Vagina (tissue), 2 donors: ENCODE measurements at regions not wholly inside any gene's neighbourhood (a gene's known extent, or its start where the extent isn't known, plus 50 kb on each side); places are given as distances from the start of the nearest gene placed in this dataset.

ENCODE experiments used
- DNase-seq, 2 donors: peaks; one replicate each; pipeline ENCODE4 v3.0.0-alpha.2; 2017; ENCODE audit errors: extremely low spot score in 2 of 2
- H3K27ac ChIP-seq: fragments of 200-600 bp; sonication (generic); one replicate; pipeline ENCODE4 v1.5.1; 2019
- H3K27me3 ChIP-seq: fragments of 200-600 bp; sonication (generic); one replicate; pipeline ENCODE4 v1.5.1; 2019
- H3K36me3 ChIP-seq, 2 donors: fragments of 200-600 bp; sonication (generic); one replicate each; pipeline ENCODE4 v1.5.1; 2017 to 2019
- H3K4me1 ChIP-seq: fragments of 200-600 bp; sonication (generic); one replicate; pipeline ENCODE4 v1.5.1; 2019
- H3K4me3 ChIP-seq, 2 donors: fragments of 200-600 bp; sonication (generic); 1 replicate in 1 of 2; 2 replicates in 1 of 2; pipeline ENCODE4 v1.5.1; 2016 to 2019
- H3K9me3 ChIP-seq: fragments of 200-600 bp; sonication (generic); one replicate; pipeline ENCODE4 v1.5.1; 2019
- POLR2A ChIP-seq, 2 donors: fragments of 450-650 bp; IDR thresholded peaks; one replicate each; pipeline ENCODE4 v1.6.1; 2017; ENCODE audit warnings: antibody characterized with exemption in 2 of 2, mild to moderate bottlenecking in 2 of 2, moderate library complexity in 2 of 2
- POLR2AphosphoS5 ChIP-seq, 2 donors: sonication (generic); formaldehyde crosslinking; IDR thresholded peaks; one replicate each; pipeline ENCODE4 v1.9.0; 2017; ENCODE audit warnings: antibody characterized with exemption in 2 of 2, mild to moderate bottlenecking in 2 of 2, low read depth in 1 of 2; ENCODE audit not compliant: insufficient read depth in 1 of 2
- intact Hi-C: fragments of 100-400 bp; cut with DNase I; formaldehyde crosslinking; loops from one replicate; pipeline ENCODE4 v1.15.1; 2023
- TF ChIP-seq, protein P1 (sequence below), 3 experiments: fragments of 450-650 bp in 2 of 3; fragments of 200-600 bp in 1 of 3; sonication (generic) in 1 of 3; IDR thresholded peaks; one replicate each; pipeline ENCODE4 v1.5.1; 2017 to 2019; ENCODE audit warnings: antibody characterized with exemption in 3 of 3, mild to moderate bottlenecking in 2 of 3, moderate library complexity in 2 of 3

GRCh38 chr7:96532428-96532935 is 177.2 kb downstream of the SEM1 start:
- Histone ChIP-seq H3K36me3 (no peaks in the 10 kb centered on the region), H3K9me3 (no peaks in the 10 kb centered on the region), H3K27me3 (no peaks in the 10 kb centered on the region), H3K4me1 (no peaks in the 10 kb centered on the region), H3K4me3 (no peak overlapping the region), H3K27ac (no peak overlapping the region)
- DNase-seq, result no peak
- TF ChIP-seq POLR2A (IDR thresholded peaks at IDR 0.05) (no peak), POLR2AphosphoS5 (IDR thresholded peaks at IDR 0.05; ENCODE audit: insufficient read depth in 1 of 2, low read depth in 1 of 2) (no peak)
- TF ChIP-seq, protein P1, sequence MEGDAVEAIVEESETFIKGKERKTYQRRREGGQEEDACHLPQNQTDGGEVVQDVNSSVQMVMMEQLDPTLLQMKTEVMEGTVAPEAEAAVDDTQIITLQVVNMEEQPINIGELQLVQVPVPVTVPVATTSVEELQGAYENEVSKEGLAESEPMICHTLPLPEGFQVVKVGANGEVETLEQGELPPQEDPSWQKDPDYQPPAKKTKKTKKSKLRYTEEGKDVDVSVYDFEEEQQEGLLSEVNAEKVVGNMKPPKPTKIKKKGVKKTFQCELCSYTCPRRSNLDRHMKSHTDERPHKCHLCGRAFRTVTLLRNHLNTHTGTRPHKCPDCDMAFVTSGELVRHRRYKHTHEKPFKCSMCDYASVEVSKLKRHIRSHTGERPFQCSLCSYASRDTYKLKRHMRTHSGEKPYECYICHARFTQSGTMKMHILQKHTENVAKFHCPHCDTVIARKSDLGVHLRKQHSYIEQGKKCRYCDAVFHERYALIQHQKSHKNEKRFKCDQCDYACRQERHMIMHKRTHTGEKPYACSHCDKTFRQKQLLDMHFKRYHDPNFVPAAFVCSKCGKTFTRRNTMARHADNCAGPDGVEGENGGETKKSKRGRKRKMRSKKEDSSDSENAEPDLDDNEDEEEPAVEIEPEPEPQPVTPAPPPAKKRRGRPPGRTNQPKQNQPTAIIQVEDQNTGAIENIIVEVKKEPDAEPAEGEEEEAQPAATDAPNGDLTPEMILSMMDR (IDR thresholded peaks at IDR 0.05), result no peak
- intact Hi-C loops, result no loop called here

GRCh38 chr7:96531331-96531730 is 178.3 kb downstream of the SEM1 start:
- Histone ChIP-seq H3K27ac (no peak overlapping the region), H3K4me3 (no peak overlapping the region), H3K27me3 (no peaks in the 10 kb centered on the region), H3K9me3 (no peaks in the 10 kb centered on the region), H3K36me3 (no peaks in the 10 kb centered on the region), H3K4me1 (no peaks in the 10 kb centered on the region)
- intact Hi-C loops, result no loop called here
- no peak for TF ChIP-seq POLR2A (IDR thresholded peaks at IDR 0.05)
- TF ChIP-seq, protein P1 (IDR thresholded peaks at IDR 0.05), result no peak
- no peak for TF ChIP-seq POLR2AphosphoS5 (IDR thresholded peaks at IDR 0.05; ENCODE audit: insufficient read depth in 1 of 2, low read depth in 1 of 2)
- no peak for DNase-seq

- no peak for DNase-seq
- Histone ChIP-seq H3K9me3 (no peaks in the 10 kb centered on the region), H3K4me3 (no peak overlapping the region), H3K4me1 (no peaks in the 10 kb centered on the region), H3K36me3 (no peaks in the 10 kb centered on the region), H3K27me3 (no peaks in the 10 kb centered on the region), H3K27ac (no peak overlapping the region)
- TF ChIP-seq POLR2A (IDR thresholded peaks at IDR 0.05) (no peak), POLR2AphosphoS5 (IDR thresholded peaks at IDR 0.05; ENCODE audit: insufficient read depth in 1 of 2, low read depth in 1 of 2) (no peak)
- TF ChIP-seq, protein P1 (IDR thresholded peaks at IDR 0.05), result no peak
- intact Hi-C loops, result no loop called here
Observed at GRCh38 chr7:96530786-96531185, 178.9 kb downstream of the SEM1 start.

GRCh38 chr7:96527133-96527827 is 182.4 kb downstream of the SEM1 start:
- Histone ChIP-seq H3K27ac (no peak overlapping the region), H3K9me3 (no peaks in the 10 kb centered on the region), H3K27me3 (no peaks in the 10 kb centered on the region), H3K4me3 (no peak overlapping the region), H3K36me3 (no peaks in the 10 kb centered on the region), H3K4me1 (no peaks in the 10 kb centered on the region)
- intact Hi-C loops, result no loop called here
- DNase-seq, result no peak
- TF ChIP-seq POLR2A (IDR thresholded peaks at IDR 0.05), result no peak
- TF ChIP-seq, protein P1 (IDR thresholded peaks at IDR 0.05), result no peak
- no peak for TF ChIP-seq POLR2AphosphoS5 (IDR thresholded peaks at IDR 0.05; ENCODE audit: insufficient read depth in 1 of 2, low read depth in 1 of 2)

DNA sequence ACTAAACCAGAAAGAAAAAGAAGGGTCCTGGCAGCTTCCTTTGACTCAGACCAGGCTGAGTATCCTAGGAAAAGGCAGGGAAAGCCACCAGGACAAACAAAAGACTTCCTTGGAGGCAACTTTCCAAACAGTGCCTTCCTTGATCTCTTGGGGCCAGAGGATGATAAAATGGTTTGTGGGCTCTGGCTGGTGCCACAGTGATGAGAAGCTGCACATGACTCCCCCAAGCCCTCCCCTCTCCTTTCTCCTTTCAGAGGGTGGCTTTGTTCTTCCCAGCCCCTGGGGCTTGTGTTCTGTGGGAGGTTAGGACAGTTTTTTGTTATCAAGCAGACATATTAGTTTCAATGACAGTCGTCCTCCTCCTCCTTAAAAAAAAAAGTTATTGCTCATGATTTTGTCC is 183.2 kb downstream of the SEM1 start:
- no peaks in the 10 kb centered on the region for H3K9me3 ChIP-seq
- H3K27me3 ChIP-seq, result no peaks in the 10 kb centered on the region
- H3K4me3 ChIP-seq, result no peak overlapping the region
- no peak for DNase-seq
- no peaks in the 10 kb centered on the region for H3K4me1 ChIP-seq
- no peak overlapping the region for H3K27ac ChIP-seq
- no peaks in the 10 kb centered on the region for H3K36me3 ChIP-seq
- TF ChIP-seq POLR2AphosphoS5 (IDR thresholded peaks at IDR 0.05; ENCODE audit: insufficient read depth in 1 of 2, low read depth in 1 of 2), result no peak
- no peak for TF ChIP-seq POLR2A (IDR thresholded peaks at IDR 0.05)
- TF ChIP-seq, protein P1 (IDR thresholded peaks at IDR 0.05), result no peak
- intact Hi-C loops, result no loop called here
